Uterus (tissue), 2 donors: ENCODE measurements at regions not wholly inside any gene's neighbourhood (a gene's known extent, or its start where the extent isn't known, plus 50 kb on each side); places are given as distances from the start of the nearest gene placed in this dataset.

ENCODE experiments used
- POLR2A ChIP-seq, 2 donors: fragments of 450-650 bp; IDR thresholded peaks; one replicate each; pipeline ENCODE4 v1.6.1; 2016; ENCODE audit warnings: antibody characterized with exemption in 2 of 2, mild to moderate bottlenecking in 1 of 2, moderate library complexity in 1 of 2
- TF ChIP-seq, protein P1 (sequence below), 4 experiments: fragments of 200-600 bp in 2 of 4; fragments of 450-650 bp in 2 of 4; sonication (generic) in 2 of 4; IDR thresholded peaks; one replicate each; pipeline ENCODE4 v1.5.1; 2016 to 2019; ENCODE audit warnings: antibody characterized with exemption in 4 of 4, mild to moderate bottlenecking in 2 of 4, moderate library complexity in 1 of 4

DNA sequence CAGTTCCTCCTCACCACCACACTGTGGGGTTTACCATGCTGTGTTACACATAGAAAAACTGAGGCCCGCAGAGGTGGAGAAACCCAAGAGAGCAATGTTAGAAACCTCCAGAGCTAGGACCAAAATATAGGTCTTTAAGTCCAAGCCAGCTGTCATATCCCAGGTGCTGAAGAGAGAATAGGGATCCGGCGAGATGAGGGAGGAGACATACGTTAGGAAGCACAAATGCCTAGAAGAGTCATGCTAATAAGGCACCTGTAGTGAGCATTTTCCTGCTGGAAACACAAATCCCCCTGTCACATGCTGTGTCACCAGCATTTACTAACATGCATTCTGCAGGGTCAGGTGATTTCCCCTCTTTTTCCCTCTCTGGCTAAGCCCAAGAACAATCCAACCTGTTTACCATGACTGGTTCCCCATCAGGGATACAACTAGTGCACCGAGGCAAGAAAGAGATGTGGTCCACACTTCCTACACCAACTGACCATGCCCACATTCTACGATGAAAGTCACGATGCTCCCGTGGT, 168.6 kb upstream of the CAMK1G start:
- TF ChIP-seq, protein P1, sequence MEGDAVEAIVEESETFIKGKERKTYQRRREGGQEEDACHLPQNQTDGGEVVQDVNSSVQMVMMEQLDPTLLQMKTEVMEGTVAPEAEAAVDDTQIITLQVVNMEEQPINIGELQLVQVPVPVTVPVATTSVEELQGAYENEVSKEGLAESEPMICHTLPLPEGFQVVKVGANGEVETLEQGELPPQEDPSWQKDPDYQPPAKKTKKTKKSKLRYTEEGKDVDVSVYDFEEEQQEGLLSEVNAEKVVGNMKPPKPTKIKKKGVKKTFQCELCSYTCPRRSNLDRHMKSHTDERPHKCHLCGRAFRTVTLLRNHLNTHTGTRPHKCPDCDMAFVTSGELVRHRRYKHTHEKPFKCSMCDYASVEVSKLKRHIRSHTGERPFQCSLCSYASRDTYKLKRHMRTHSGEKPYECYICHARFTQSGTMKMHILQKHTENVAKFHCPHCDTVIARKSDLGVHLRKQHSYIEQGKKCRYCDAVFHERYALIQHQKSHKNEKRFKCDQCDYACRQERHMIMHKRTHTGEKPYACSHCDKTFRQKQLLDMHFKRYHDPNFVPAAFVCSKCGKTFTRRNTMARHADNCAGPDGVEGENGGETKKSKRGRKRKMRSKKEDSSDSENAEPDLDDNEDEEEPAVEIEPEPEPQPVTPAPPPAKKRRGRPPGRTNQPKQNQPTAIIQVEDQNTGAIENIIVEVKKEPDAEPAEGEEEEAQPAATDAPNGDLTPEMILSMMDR (IDR thresholded peaks at IDR 0.05): no peak
- TF ChIP-seq POLR2A (IDR thresholded peaks at IDR 0.05): no peak
